Smooth muscle cell of the brain vasculature (primary cell): ENCODE measurements at regions not wholly inside any gene's neighbourhood (a gene's known extent, or its start where the extent isn't known, plus 50 kb on each side); places are given as distances from the start of the nearest gene placed in this dataset.

Source experiments
- DNase-seq: peaks from one replicate; pipeline ENCODE4 v3.0.0-alpha.2; 2012; ENCODE audit warnings: low read depth, low spot score

- DNase-seq, result no peak
These were observed 78.9 kb upstream of the PAPPA start for GRCh38 chr9:116074658-116075057.

GRCh38 chr9:116075191-116075590 is 78.4 kb upstream of the PAPPA start:
- no peak for DNase-seq

- no peak for DNase-seq
These were observed 75.0 kb upstream of the PAPPA start for GRCh38 chr9:116078640-116079039.

GRCh38 chr9:116080561-116080960 is 73.0 kb upstream of the PAPPA start:
- DNase-seq, result no peak

GRCh38 chr9:116081435-116082115 is 72.0 kb upstream of the PAPPA start:
- no peak for DNase-seq

- DNase-seq, result no peak
These were observed 69.8 kb upstream of the PAPPA start for GRCh38 chr9:116083837-116084236.

GRCh38 chr9:116084497-116084896 is 69.1 kb upstream of the PAPPA start:
- DNase-seq, result no peak

GRCh38 chr9:116087246-116087645 is 66.3 kb upstream of the PAPPA start:
- peak; percentile 37 for DNase-seq

- peak; percentile 61 for DNase-seq
These were observed 65.8 kb upstream of the PAPPA start for GRCh38 chr9:116087751-116088194.

GRCh38 chr9:116088396-116088795 is 65.2 kb upstream of the PAPPA start:
- no peak for DNase-seq

GRCh38 chr9:116090030-116090770 is 63.4 kb upstream of the PAPPA start:
- DNase-seq, result no peak

- DNase-seq, result no peak
These were observed 58.7 kb upstream of the PAPPA start for GRCh38 chr9:116094846-116095245.

- DNase-seq, result no peak
These were observed 58.2 kb upstream of the PAPPA start for GRCh38 chr9:116095403-116095802.

- no peak for DNase-seq
These were observed 57.5 kb upstream of the PAPPA start for GRCh38 chr9:116096046-116096445.

GRCh38 chr9:116096853-116097252 is 56.7 kb upstream of the PAPPA start:
- no peak for DNase-seq

GRCh38 chr9:116098476-116098875 is 55.1 kb upstream of the PAPPA start:
- no peak for DNase-seq

GRCh38 chr9:116099821-116100220 is 53.8 kb upstream of the PAPPA start:
- DNase-seq, result no peak

- DNase-seq, result no peak
These were observed 52.9 kb upstream of the PAPPA start for GRCh38 chr9:116100711-116101121.

- DNase-seq, result no peak
These were observed 52.1 kb upstream of the PAPPA start for GRCh38 chr9:116101516-116101915.

GRCh38 chr9:116102596-116102995 is 51.0 kb upstream of the PAPPA start:
- DNase-seq, result no peak
